NCI-H2196 treated with DMSO at 0.1 percent for 48 hours (cell line): ENCODE measurements at regions not wholly inside any gene's neighbourhood (a gene's known extent, or its start where the extent isn't known, plus 50 kb on each side); places are given as distances from the start of the nearest gene placed in this dataset.
"Not testable (repeated sequence)": the region's sequence is repeated elsewhere in the genome, so short reads cannot be mapped to it uniquely, and the experiment has no call there.

Experiments used
- DNase-seq: peaks from one replicate; lab custom pipeline; 2025; ENCODE audit not compliant: unreplicated experiment; lab: John Stamatoyannopoulos, UW

GRCh38 chr2:16925145-16925544 lies 259.5 kb upstream of the CYRIA start:
- DNase-seq = no peak

GRCh38 chr2:16915341-16915755 lies 249.7 kb upstream of the CYRIA start:
- DNase-seq = not testable (repeated sequence)

GRCh38 chr2:16911746-16912145 lies 246.1 kb upstream of the CYRIA start:
- DNase-seq = no peak

- DNase-seq = no peak
These were observed 243.0 kb upstream of the CYRIA start for GRCh38 chr2:16908656-16909055.

- DNase-seq = no peak
These were observed 242.1 kb upstream of the CYRIA start for GRCh38 chr2:16907645-16908282.

GRCh38 chr2:16905325-16905724 lies 239.7 kb upstream of the CYRIA start:
- not testable (repeated sequence) for DNase-seq

- DNase-seq = no peak
These were observed 234.9 kb upstream of the CYRIA start for GRCh38 chr2:16900405-16901025.

GRCh38 chr2:16899958-16900357 lies 234.3 kb upstream of the CYRIA start:
- no peak for DNase-seq

- DNase-seq = no peak
These were observed 224.4 kb upstream of the CYRIA start for GRCh38 chr2:16890081-16890480.

GRCh38 chr2:16885027-16885426 lies 219.4 kb upstream of the CYRIA start:
- DNase-seq = no peak

- no peak for DNase-seq
These were observed 217.1 kb upstream of the CYRIA start for GRCh38 chr2:16882706-16883105.

- DNase-seq = no peak
These were observed 215.5 kb upstream of the CYRIA start for GRCh38 chr2:16881122-16881521.

- no peak for DNase-seq
These were observed 205.8 kb upstream of the CYRIA start for GRCh38 chr2:16871411-16871810.

GRCh38 chr2:16870491-16871076 lies 204.9 kb upstream of the CYRIA start:
- no peak for DNase-seq

- no peak for DNase-seq
These were observed 204.1 kb upstream of the CYRIA start for GRCh38 chr2:16869711-16870110.

GRCh38 chr2:16862471-16862870 lies 196.8 kb upstream of the CYRIA start:
- no peak for DNase-seq

- DNase-seq = no peak
These were observed 195.9 kb upstream of the CYRIA start for GRCh38 chr2:16861530-16861929.

GRCh38 chr2:16861111-16861510 lies 195.5 kb upstream of the CYRIA start:
- no peak for DNase-seq

- no peak for DNase-seq
These were observed 195.0 kb upstream of the CYRIA start for GRCh38 chr2:16860627-16861026.

- no peak for DNase-seq
These were observed 189.5 kb upstream of the CYRIA start for GRCh38 chr2:16855183-16855582.

GRCh38 chr2:16853088-16853487 lies 187.5 kb upstream of the CYRIA start:
- no peak for DNase-seq

- no peak for DNase-seq
These were observed 187.0 kb upstream of the CYRIA start for GRCh38 chr2:16852651-16853050.

GRCh38 chr2:16851126-16851525 lies 185.5 kb upstream of the CYRIA start:
- DNase-seq = no peak
